LNCaP clone FGC (cell line): ENCODE measurements at regions not wholly inside any gene's neighbourhood (a gene's known extent, or its start where the extent isn't known, plus 50 kb on each side); places are given as distances from the start of the nearest gene placed in this dataset.

Experiments
- DNase-seq: peaks from one replicate; pipeline ENCODE4 v3.0.0-alpha.2; 2011; ENCODE audit warnings: low read depth
- H3K4me3 ChIP-seq: 2 replicates; pipeline ENCODE4 v1.5.1; 2011; ENCODE audit warnings: mild to moderate bottlenecking, low read depth, low read length, control low read depth
- CTCF ChIP-seq: IDR thresholded peaks from 2 replicates; pipeline ENCODE4 v1.5.1; 2012; ENCODE audit warnings: mild to moderate bottlenecking; ENCODE audit not compliant: control insufficient read depth, insufficient read depth; ENCODE audit errors: extremely low read depth

- no peak for DNase-seq
- H3K4me3 ChIP-seq, result no peak overlapping the region
- no peak for TF ChIP-seq CTCF
These were observed 50.4 kb upstream of the YPEL5 start for GRCh38 chr2:30096451-30096850.
